Progenitor cell of endocrine pancreas (in vitro differentiated cells): ENCODE measurements at regions not wholly inside any gene's neighbourhood (a gene's known extent, or its start where the extent isn't known, plus 50 kb on each side); places are given as distances from the start of the nearest gene placed in this dataset.
A peak's percentile ranks its signal among the peaks of the same experiment; 100 is the strongest.

Source experiments
- DNase-seq: peaks from one replicate; pipeline ENCODE4 v3.0.0; 2021; ENCODE audit warnings: low spot score; ENCODE audit not compliant: unreplicated experiment
- H3K27ac Mint-ChIP-seq: 2 replicates; pipeline ENCODE4 v1.8.0; 2021; ENCODE audit warnings: mild to moderate bottlenecking, moderate library complexity, mixed read lengths
- H3K27me3 Mint-ChIP-seq: 2 replicates; pipeline ENCODE4 v1.8.0; 2021; ENCODE audit warnings: mixed read lengths
- H3K36me3 Mint-ChIP-seq: 2 replicates; pipeline ENCODE4 v1.8.0; 2022; ENCODE audit warnings: mixed read lengths; ENCODE audit not compliant: insufficient read depth
- H3K4me1 Mint-ChIP-seq: 2 replicates; pipeline ENCODE4 v1.8.0; 2021; ENCODE audit warnings: low read depth, mixed read lengths
- H3K4me3 Mint-ChIP-seq: 2 replicates; pipeline ENCODE4 v1.8.0; 2021; ENCODE audit warnings: low read depth, mild to moderate bottlenecking, moderate library complexity, mixed read lengths
- H3K9me3 Mint-ChIP-seq: 2 replicates; pipeline ENCODE4 v1.8.0; 2021; ENCODE audit warnings: low read depth, mixed read lengths
- TF ChIP-seq, protein P1 (sequence below): fragments of 200-600 bp; sonication (generic); IDR thresholded peaks from one replicate; pipeline ENCODE4 v1.5.0; 2021; ENCODE audit warnings: antibody characterized with exemption, mild to moderate bottlenecking; ENCODE audit not compliant: unreplicated experiment

DNA sequence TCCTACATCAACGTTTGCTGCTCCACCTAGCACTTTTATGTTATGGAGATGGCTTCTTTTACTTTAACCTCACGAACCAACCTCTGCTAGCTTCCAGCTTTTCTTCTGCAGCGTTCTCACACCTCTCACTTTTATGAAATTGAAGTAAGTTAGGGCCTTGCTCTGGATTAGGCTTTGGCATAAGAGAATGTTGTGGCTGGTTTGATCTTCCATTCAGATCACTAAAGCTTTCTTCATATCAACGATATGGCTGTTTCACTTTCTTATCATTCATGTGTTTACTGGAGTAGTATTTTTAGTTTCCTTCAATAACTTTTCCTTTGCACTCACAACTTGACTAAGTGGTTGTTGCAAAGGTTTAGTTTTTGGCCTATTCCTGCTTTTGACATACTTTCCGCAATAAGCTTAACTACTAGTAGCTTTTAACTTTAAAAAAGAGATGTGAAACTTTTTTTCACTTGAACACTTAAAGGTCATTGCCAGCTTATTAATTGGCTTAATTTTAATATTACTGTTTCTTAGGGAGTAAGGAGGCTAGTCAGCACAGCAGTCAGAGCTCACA is 60.0 kb upstream of the SPRY2 start:
- no peaks in the 10 kb centered on the region for H3K27me3 Mint-ChIP-seq
- H3K4me1 Mint-ChIP-seq: peaks cover 13% of the 10 kb centered on the region
- TF ChIP-seq, protein P1, sequence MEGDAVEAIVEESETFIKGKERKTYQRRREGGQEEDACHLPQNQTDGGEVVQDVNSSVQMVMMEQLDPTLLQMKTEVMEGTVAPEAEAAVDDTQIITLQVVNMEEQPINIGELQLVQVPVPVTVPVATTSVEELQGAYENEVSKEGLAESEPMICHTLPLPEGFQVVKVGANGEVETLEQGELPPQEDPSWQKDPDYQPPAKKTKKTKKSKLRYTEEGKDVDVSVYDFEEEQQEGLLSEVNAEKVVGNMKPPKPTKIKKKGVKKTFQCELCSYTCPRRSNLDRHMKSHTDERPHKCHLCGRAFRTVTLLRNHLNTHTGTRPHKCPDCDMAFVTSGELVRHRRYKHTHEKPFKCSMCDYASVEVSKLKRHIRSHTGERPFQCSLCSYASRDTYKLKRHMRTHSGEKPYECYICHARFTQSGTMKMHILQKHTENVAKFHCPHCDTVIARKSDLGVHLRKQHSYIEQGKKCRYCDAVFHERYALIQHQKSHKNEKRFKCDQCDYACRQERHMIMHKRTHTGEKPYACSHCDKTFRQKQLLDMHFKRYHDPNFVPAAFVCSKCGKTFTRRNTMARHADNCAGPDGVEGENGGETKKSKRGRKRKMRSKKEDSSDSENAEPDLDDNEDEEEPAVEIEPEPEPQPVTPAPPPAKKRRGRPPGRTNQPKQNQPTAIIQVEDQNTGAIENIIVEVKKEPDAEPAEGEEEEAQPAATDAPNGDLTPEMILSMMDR: no peak

DNA sequence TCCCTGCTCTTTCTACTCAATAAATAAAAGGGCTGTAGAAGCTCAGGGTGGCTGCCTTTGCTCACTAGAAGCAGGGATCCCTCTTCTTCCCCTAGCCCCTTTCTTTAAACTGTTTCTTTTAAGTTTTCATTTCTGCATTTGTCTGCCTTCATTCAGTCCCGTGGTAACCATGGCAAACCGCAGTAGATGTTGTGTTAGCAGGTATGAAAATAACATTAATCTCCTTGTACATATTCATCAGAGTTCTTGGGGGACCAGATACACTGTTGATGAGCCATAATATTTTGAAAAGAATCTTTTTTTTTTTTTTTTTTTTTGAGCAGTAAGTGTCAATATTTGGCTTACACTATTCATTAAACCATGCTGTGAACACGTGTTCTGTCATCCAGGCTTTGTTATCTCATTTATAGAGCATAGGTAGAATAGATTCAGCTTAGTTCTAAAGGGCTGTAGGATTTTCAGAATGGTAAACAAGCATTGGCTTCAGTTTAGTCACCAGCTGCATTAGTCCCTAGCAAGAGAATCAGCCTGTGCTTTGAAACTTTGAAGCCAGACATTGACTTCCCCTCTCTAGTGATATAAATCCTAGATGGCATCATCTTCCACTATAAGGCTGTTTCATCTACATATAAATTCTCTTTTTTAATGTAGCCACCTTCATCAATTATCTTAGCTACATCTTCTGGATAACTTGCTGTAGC is 59.4 kb upstream of the SPRY2 start:
- DNase-seq: no peak
- Mint-ChIP-seq H3K4me3 (no peak overlapping the region), H3K4me1 (peaks cover 13% of the 10 kb centered on the region), H3K9me3 (peaks cover 22% of the 10 kb centered on the region), H3K27ac (no peak overlapping the region), H3K27me3 (no peaks in the 10 kb centered on the region), H3K36me3 (peaks cover 2% of the 10 kb centered on the region)
- TF ChIP-seq, protein P1: no peak

More for the DNA sequence above, 60.0 kb upstream of the SPRY2 start:
- no peak overlapping the region for H3K4me3 Mint-ChIP-seq
- H3K9me3 Mint-ChIP-seq: peaks cover 26% of the 10 kb centered on the region
- peaks cover 2% of the 10 kb centered on the region for H3K36me3 Mint-ChIP-seq
- H3K27ac Mint-ChIP-seq: peak overlapping the region; percentile 27
- DNase-seq: no peak

DNA sequence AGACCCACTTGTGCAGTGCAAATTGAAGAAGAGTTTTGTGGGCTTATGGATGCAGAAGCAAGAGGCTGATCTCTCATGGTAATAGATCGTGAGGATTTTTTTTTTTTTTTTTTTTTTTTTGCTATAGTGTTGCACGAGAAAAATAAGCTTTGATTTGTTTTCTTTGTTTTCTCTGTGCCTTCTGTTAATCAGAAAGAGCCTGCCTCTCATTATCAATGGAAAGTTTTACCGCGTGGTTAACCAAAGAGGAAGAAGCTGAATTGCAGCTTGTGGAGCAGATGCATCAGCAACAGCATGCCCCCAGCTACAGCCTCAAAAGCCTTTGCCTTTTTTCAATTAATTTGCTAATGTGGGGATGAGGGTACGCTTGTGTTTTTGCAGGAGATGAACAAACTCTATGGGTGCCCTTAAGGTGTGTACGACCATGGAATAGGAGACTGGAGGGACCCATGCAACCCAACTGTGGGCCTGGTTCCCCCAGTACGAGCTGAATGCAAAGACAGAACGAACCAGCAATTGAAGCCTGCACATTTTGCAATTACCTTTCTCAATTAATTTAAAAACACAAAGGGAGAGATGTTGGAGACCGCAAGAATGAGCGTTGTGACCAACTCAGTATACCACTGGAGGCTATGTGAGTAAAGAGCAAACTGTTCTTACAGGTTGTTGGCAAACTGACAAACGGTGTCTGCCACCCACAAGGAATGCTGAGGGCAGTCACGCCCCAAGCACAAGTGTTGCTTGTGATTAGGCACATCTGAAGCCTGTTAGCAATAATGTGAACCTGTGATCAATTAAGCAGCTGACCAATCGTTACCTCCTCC is 58.6 kb upstream of the SPRY2 start:
- Mint-ChIP-seq H3K4me1 (peaks cover 13% of the 10 kb centered on the region), H3K4me3 (no peak overlapping the region), H3K9me3 (peaks cover 20% of the 10 kb centered on the region), H3K36me3 (no peaks in the 10 kb centered on the region), H3K27me3 (no peaks in the 10 kb centered on the region), H3K27ac (no peak overlapping the region)
- no peak for DNase-seq
- TF ChIP-seq, protein P1: no peak
